GM21717 (cell line): ENCODE measurements at regions not wholly inside any gene's neighbourhood (a gene's known extent, or its start where the extent isn't known, plus 50 kb on each side); places are given as distances from the start of the nearest gene placed in this dataset.
"Not testable (repeated sequence)": the region's sequence is repeated elsewhere in the genome, so short reads cannot be mapped to it uniquely, and the experiment has no call there.

Source experiments
- ATAC-seq: cut with Tn5 transposase; IDR thresholded peaks from one replicate; pipeline ENCODE4 v1.9.1; 2021; ENCODE audit warnings: mild to moderate bottlenecking, moderate library complexity; ENCODE audit not compliant: unreplicated experiment

DNA sequence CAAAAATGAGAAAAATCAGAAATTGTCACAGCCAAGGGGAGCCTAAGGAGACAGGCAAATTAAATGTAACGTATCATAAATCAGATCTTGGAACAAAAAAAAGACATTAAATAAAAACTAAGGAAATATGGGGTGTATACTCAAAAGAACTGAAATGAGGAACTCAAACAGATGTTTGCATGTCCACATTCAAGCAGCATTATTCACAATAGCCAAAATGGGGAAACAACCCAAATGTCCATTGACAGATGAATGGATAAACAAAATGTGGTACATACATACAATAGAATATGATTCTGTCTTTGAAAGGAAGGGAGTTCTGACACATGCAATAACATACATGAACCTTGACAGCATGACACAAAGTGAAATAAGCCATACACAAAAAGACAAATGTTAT, 155.8 kb upstream of the KLF7 start:
- ATAC-seq, result no peak

GRCh38 chr2:207324001-207324400, 158.3 kb upstream of the KLF7 start:
- no peak for ATAC-seq

DNA sequence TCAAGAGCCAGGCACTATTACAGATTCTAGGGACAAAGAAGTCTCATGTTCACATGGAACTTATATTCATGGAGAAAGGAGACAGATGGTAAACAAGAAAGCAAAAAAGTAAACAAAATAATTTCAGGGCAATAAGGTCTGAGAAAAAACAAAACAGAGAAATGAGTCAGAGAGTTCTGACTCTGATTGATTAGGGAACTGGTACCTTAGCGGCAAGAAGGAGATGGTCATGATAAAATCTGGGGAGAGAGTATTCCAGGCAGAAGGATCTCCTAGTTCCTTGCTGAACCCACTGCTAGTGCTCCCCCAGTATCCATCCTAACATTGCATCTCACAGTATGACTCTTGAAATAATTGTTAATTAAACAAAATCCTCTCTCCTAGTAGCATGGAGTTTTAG, 161.8 kb upstream of the KLF7 start:
- ATAC-seq, result no peak

- peak; percentile 55 for ATAC-seq
Observed at GRCh38 chr2:207328944-207329386, 163.2 kb upstream of the KLF7 start.

DNA sequence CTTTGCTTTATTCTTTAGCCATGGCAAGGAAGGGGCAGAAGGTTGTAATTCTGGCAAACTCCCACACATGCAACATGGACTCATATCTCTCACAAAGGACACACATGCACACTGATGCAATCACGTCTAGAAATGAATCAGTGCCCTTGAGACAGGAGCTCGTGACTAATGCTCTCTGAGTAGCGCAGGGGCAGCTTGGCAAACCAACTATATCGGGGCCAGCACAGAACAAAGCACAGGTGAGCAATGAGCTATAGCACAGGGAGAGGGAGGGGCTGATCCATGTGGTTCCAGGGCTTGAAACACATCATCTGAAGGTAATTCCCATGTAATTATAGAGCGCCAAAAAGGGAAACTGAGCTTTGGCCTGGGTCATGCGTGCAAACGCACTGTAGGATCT, 165.2 kb upstream of the KLF7 start:
- peak; percentile 45 for ATAC-seq

DNA sequence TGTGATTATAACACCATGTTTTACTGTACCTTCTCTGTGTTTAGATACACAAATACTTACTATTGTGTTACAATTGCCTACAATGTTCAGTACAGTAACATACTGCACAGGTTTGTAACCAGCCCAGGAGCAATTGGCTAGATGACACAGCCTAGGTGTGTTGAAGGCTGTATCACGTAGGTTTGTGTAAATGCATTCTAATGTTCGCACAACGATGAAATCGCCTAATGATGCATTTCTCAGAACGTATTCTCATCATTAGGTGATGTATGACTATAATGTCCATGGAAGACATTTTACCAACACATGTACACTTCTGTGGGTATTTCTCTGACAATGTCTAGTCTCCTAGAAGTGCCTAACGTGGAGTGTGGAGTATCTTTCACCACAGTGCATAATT, 165.9 kb upstream of the KLF7 start:
- no peak for ATAC-seq

DNA sequence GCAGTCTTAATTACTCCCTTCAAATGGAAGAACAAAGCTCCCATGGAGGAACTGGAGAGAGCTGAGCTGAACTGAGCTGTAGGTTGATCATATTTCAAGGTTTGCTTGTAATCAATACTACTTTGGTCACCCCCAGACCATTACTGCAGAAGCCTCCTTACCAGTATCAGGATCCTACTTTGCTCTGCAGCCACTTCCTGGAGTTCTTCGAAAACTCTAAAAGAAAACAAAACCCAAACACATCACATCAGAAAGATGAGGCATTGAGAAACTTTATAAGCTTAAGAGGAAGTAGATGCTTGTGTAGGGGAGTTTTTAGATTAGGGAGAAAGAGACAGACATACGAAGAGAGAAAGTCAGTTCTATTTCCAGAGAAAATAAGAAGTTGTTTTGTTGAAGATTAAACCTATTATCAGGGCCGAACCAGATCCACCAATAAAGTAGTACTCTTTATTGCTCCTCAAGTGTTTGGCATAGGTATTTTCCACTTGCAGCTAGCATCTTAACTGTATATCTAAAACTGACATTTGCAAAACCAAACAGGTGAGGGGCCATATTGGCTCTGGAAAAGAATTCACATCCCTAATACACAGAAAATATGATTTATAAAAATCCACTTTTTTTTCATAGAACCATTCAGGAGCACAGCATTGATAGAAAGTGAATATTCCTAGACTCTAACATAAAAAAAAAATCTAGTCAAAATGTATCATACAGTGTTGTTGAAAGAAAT, 166.9 kb upstream of the KLF7 start:
- peak; percentile 33 for ATAC-seq

GRCh38 chr2:207333599-207334300, 168.0 kb upstream of the KLF7 start:
- no peak for ATAC-seq

DNA sequence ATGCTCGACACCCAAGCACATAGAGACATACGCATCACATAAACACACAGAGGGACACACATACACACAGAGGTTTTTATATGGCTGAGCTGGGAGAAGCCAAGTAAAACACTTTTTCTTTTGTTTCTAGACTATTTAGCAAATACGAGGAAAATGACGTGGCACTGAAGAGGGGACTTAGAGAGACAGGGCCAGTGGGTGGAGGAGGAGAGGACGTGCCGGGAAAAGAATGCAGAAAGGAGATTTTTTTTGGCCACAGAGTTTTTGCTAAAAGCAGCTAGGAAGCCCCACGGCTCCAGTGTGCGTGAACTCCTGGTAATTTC, 168.5 kb upstream of the KLF7 start:
- ATAC-seq, result peak; percentile 15

- ATAC-seq, result peak; percentile 38
Observed at GRCh38 chr2:207334624-207335371, 169.1 kb upstream of the KLF7 start.

- ATAC-seq, result peak; percentile 33
Observed at GRCh38 chr2:207337234-207338219, 171.8 kb upstream of the KLF7 start.

GRCh38 chr2:207338220-207338607, 172.5 kb upstream of the KLF7 start:
- no peak for ATAC-seq

DNA sequence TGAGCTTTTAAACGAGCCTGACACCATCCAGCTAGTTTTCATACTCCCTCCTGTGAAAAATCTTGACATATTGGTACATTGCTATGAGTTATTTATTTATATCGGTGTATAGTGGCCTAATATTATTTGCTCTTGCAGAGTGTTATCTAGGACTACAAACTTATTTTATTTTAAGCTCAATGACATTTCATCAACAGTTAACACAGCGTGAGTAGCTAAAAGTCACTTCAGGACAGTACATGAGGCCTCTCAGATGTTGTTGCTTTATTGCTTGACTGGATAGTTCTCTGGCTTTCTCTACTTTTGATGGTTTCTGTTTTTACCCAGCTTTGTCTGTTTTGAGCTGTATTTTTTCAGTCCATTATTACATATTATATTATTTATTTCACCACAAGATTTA, 172.9 kb upstream of the KLF7 start:
- ATAC-seq, result no peak

DNA sequence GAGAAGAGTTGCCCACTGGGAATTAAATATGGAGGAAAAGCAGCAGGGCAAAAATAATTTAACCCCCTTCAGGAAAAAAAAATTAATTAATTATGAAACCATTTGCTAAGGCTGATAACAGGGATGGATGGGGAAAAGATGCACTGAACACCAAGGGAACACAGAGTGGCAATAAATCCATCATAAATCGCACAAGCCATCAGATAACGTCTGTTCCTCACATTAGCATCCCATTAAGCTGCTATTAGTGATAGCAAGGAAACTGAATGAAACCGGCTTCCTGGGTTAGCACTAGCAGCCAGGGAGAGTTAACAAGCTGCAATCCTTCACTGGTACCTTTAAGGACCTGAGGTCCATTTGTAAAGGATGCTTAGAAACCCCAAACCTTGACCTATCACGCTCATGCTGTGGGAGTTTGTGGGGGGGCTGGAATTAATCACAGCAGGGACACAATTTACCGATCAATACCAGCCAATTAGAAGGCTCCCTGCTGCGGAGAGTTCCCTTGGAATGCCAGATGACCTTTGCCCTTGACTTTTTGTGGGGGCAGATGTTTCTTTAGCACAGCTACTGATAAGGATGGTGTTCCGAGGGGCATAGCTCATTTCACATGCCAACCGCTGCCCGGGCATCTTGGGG, 175.5 kb upstream of the KLF7 start:
- no peak for ATAC-seq

DNA sequence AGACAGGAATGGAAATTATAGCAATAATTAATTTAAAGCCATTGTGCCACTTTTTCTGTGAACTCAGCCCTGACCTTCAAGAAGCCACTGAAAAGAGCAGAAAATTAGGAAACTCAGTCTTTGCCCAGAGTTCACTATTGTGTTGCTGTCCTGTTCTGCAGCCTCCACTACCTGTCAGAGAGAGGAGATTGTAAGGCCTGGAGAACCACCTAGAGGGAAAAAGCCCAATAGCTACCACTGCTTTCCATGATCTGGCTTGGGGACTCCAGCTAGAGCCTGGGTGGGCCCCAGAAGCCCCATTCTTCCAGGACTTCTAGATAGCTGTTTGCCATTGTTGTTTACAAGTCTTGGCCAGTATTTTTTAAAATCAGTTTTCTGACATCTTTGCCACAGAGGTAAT, 176.1 kb upstream of the KLF7 start:
- ATAC-seq, result no peak

DNA sequence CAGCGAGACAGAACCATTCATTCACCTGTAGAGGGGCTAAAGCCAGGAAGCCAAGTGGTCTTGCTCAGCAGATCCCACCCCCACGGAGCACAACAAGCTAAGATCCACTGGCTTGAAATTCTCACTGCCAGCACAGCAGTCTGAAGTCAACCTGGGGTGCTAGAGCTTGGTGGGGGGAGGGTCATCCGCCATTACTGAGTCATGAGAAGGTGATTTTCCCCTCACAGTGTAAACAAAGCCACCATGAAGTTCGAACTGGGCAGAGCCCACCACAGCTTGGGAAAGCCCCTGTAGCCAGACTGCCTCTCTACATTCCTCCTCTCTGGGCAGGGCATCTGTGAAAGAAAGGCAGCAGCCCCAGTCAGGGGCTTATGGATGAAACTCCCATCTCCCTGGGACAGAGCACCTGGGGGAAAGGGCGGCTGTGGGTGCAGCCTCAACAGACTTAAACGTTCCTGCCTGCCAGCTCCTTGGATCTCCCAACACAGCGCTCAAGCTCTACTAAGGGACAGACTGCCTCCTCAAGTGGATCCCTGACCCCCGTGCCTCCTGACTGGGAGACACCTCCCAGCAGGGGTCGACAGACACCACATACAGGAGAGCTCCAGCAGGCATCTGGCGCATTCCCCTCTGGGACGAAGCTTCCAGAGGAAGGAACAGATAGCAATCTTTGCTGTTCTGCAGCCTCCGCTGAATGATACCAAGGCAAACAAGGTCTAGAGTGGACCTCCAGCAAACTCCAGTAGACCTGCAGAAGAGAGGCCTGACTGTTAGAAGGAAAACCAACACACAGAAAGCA, 179.0 kb upstream of the KLF7 start:
- not testable (repeated sequence) for ATAC-seq

DNA sequence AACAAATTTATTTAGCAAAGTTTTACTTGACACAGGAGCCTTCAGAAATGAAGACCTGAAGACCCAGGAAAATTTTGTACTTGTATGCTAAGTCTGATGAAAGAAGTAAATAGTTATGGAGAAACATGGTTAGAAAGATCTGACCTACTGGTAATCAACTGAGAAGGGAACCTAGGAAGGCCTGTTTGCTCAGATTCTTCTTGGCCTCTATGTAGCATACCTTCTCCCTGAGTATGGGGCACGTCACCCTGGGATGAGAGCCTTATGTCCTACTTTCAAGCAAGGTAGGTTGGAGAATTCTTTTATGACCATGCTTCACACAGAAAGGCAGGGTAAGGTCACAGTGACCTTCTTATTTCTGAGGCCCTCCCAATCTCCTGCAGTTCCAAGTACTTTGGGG, 178.6 kb upstream of the CREB1 start:
- no peak for ATAC-seq

DNA sequence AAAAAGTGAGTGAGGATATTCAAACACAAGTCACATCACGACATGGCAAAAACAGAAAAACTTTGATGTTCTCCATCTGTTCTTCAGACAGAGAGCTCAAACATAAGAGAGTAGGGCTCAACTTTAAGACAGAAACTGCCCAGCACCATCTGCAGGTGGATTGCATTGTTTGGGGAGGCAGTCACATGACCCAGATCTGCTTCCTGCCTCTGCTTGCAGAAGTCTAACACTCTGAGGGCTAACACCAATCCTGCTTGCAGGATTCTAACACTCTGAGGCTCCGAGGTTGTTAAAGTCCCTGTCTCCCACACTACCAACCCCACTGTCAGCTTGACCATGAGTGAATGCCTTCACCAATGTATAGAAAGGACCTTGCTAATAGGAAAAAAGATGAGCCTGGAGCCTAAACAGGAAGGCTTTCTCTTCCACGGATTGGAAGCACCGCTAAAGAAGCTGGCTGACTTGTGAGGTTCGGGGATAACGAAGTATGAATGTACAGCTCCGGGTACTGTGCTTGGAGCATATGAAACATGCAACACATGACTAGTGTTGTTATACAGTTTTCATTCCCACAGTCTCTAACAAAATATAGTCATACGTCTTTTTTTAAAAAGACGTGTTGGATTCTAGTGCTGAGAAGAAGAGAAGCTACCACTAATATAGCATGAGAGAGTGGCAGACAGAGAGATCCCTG, 176.6 kb upstream of the CREB1 start:
- ATAC-seq, result peak; percentile 55

DNA sequence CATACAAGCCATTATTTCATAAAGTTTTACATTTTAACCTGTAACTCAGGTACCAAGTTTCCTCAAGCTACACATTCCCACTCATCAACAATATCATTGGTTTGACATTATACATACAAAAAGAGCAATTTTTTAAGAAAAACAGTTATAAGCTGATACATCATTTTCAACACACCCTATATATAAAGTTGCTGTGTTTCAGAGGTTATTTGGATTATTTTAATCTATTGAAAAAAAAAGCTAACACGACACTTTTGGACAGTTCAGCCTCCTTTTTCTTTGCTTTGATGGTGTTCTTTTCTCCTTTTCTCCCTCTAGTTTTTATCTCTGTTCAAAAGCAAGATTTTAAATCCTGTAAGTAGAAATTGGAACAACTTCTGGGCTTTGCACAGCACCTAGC, 175.9 kb upstream of the CREB1 start:
- ATAC-seq, result no peak
